ENCODE measurements at regions not wholly inside any gene's neighbourhood (a gene's known extent, or its start where the extent isn't known, plus 50 kb on each side); places are given as distances from the start of the nearest gene placed in this dataset.

- H3K4me1 ChIP-seq (ENCODE audit: insufficient read depth, low read length), result no peaks in the 10 kb centered on the region; the same call in 1 of the 2 replicates
- Mint-ChIP-seq H3K4me1 (peaks cover 11 to 12% of the 10 kb centered on the region in 2 experiments), H3K27ac (no peak overlapping the region), H3K36me3 (ENCODE audit: insufficient read depth in 1 of 3, low read depth in 3 of 3) (no peaks in the 10 kb centered on the region; a peak in 1 of 7 replicates), H3K27me3 (ENCODE audit: low read depth) (no peaks in the 10 kb centered on the region), H3K4me3 (no peak overlapping the region), H3K9me3 (no peaks in the 10 kb centered on the region)
- H3K27me3 ChIP-seq (ENCODE audit: insufficient read depth, low read length), result no peaks in the 10 kb centered on the region
- H4K8ac ChIP-seq (replicated peaks; ENCODE audit: insufficient read length, low read depth, low read length), result no peak overlapping the region
- no CpG with 5 or more reads among the region's 4 CpGs for WGBS (ENCODE audit: extremely low coverage, insufficient read length, low lambda C conversion rate)
- H2BK120ac ChIP-seq (ENCODE audit: low read depth, low read length, poor library complexity, severe bottlenecking), result no peak overlapping the region
- no peak overlapping the region for H2BK20ac ChIP-seq (ENCODE audit: low read depth, low read length, poor library complexity, severe bottlenecking)
- TF ChIP-seq, protein P1, sequence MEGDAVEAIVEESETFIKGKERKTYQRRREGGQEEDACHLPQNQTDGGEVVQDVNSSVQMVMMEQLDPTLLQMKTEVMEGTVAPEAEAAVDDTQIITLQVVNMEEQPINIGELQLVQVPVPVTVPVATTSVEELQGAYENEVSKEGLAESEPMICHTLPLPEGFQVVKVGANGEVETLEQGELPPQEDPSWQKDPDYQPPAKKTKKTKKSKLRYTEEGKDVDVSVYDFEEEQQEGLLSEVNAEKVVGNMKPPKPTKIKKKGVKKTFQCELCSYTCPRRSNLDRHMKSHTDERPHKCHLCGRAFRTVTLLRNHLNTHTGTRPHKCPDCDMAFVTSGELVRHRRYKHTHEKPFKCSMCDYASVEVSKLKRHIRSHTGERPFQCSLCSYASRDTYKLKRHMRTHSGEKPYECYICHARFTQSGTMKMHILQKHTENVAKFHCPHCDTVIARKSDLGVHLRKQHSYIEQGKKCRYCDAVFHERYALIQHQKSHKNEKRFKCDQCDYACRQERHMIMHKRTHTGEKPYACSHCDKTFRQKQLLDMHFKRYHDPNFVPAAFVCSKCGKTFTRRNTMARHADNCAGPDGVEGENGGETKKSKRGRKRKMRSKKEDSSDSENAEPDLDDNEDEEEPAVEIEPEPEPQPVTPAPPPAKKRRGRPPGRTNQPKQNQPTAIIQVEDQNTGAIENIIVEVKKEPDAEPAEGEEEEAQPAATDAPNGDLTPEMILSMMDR (conservative IDR thresholded peaks at IDR 0.05), result no peak
- no peak overlapping the region for H3K56ac ChIP-seq (ENCODE audit: insufficient read length, low read depth, low read length)
- no peaks in the 10 kb centered on the region for H3K79me1 ChIP-seq (ENCODE audit: insufficient read depth, low read depth, low read length, poor library complexity, severe bottlenecking)
- H3K9me3 ChIP-seq (ENCODE audit: control insufficient read depth, low read depth, low read length), result no peaks in the 10 kb centered on the region
- DNase-seq, result no peak
- H3K27ac ChIP-seq (ENCODE audit: insufficient read length, low read depth, low read length), result no peak overlapping the region
- no peaks in the 10 kb centered on the region for H3K79me2 ChIP-seq (ENCODE audit: insufficient read depth, low read length)
- no peak overlapping the region for H3K4ac ChIP-seq (ENCODE audit: low read depth, low read length)
- no peak overlapping the region for H3T11ph ChIP-seq (ENCODE audit: low read length)
- no peak overlapping the region for H3K9ac ChIP-seq (ENCODE audit: extremely low read depth, insufficient read length, low read length)
- no peak overlapping the region for H4K91ac ChIP-seq (ENCODE audit: insufficient read length, low read depth, low read length)
- H3K23me2 ChIP-seq (ENCODE audit: insufficient read length, low read depth, low read length, poor library complexity, severe bottlenecking), result no peaks in the 10 kb centered on the region
- H2BK12ac ChIP-seq (ENCODE audit: insufficient read length, low read depth, low read length), result no peak overlapping the region
- no peak overlapping the region for H2AFZ ChIP-seq (ENCODE audit: low read length)
- no peak overlapping the region for H2BK5ac ChIP-seq (ENCODE audit: insufficient read length, low read length)
- no peak overlapping the region for H3K4me2 ChIP-seq (ENCODE audit: insufficient read depth, insufficient read length, low read length)
- H4K20me1 ChIP-seq (ENCODE audit: control insufficient read depth, insufficient read depth, insufficient read length), result no peaks in the 10 kb centered on the region
- H3K23ac ChIP-seq (ENCODE audit: insufficient read length, low read depth, low read length), result no peak overlapping the region
- no peak overlapping the region for H2BK15ac ChIP-seq (ENCODE audit: low read depth, low read length)
- no peak overlapping the region for H4K5ac ChIP-seq (ENCODE audit: insufficient read length, low read depth, low read length)
- no peak overlapping the region for H2AK5ac ChIP-seq (ENCODE audit: insufficient read length, low read length)
- no peak overlapping the region for H3K14ac ChIP-seq (ENCODE audit: insufficient read depth, low read length)
- H3K18ac ChIP-seq (ENCODE audit: insufficient read length, low read depth, low read length), result no peak overlapping the region
These were observed 155.5 kb downstream of the GJA1 start for GRCh38 chr6:121590916-121591315.

All from H9 (cell line).